B cell (primary cell): ENCODE measurements at regions not wholly inside any gene's neighbourhood (a gene's known extent, or its start where the extent isn't known, plus 50 kb on each side); places are given as distances from the start of the nearest gene placed in this dataset.

ENCODE experiments used
- CTCF ChIP-seq: fragments of 200-600 bp; IDR thresholded peaks from one replicate; pipeline ENCODE4 v1.8.0; 2022; ENCODE audit warnings: antibody characterized with exemption, mild to moderate bottlenecking
- EZH2 ChIP-seq: IDR thresholded peaks from 2 replicates; pipeline ENCODE4 v1.6.1; 2012; ENCODE audit warnings: borderline replicate concordance, low read depth, mild to moderate bottlenecking, moderate library complexity, low read length; ENCODE audit not compliant: insufficient read depth, poor library complexity, severe bottlenecking

GRCh38 chr4:133565379-133565778, 416.3 kb downstream of the PCDH10 start:
- TF ChIP-seq EZH2, result no peak
- TF ChIP-seq CTCF, result no peak
